ENCODE measurements at regions not wholly inside any gene's neighbourhood (a gene's known extent, or its start where the extent isn't known, plus 50 kb on each side); places are given as distances from the start of the nearest gene placed in this dataset.

- TF ChIP-seq CTCF (IDR thresholded peaks at IDR 0.05; ENCODE audit: partially characterized antibody, unreplicated experiment): no peak
- no peak overlapping the region for H3K27ac Mint-ChIP-seq (ENCODE audit: unreplicated experiment)
- no peaks in the 10 kb centered on the region for H3K36me3 Mint-ChIP-seq (ENCODE audit: unreplicated experiment)
- H3K27me3 Mint-ChIP-seq (ENCODE audit: unreplicated experiment): no peaks in the 10 kb centered on the region
- DNase-seq: no peak
- H3K9me3 Mint-ChIP-seq (ENCODE audit: unreplicated experiment): no peaks in the 10 kb centered on the region
- H3K4me3 Mint-ChIP-seq (ENCODE audit: unreplicated experiment): no peak overlapping the region
- no peaks in the 10 kb centered on the region for H3K4me1 Mint-ChIP-seq (ENCODE audit: low read depth, unreplicated experiment)
Observed at GRCh38 chr6:151682922-151683321, 124.6 kb upstream of the ESR1 start.

- no peak overlapping the region for H3K27ac Mint-ChIP-seq (ENCODE audit: unreplicated experiment)
- H3K36me3 Mint-ChIP-seq (ENCODE audit: unreplicated experiment): no peaks in the 10 kb centered on the region
- no peak for DNase-seq
- H3K4me1 Mint-ChIP-seq (ENCODE audit: low read depth, unreplicated experiment): no peaks in the 10 kb centered on the region
- no peaks in the 10 kb centered on the region for H3K9me3 Mint-ChIP-seq (ENCODE audit: unreplicated experiment)
- TF ChIP-seq CTCF (IDR thresholded peaks at IDR 0.05; ENCODE audit: partially characterized antibody, unreplicated experiment): no peak
- no peak overlapping the region for H3K4me3 Mint-ChIP-seq (ENCODE audit: unreplicated experiment)
- no peaks in the 10 kb centered on the region for H3K27me3 Mint-ChIP-seq (ENCODE audit: unreplicated experiment)
Observed at GRCh38 chr6:151683381-151683780, 124.1 kb upstream of the ESR1 start.

GRCh38 chr6:151689499-151690201 is 117.8 kb upstream of the ESR1 start:
- DNase-seq: no peak
- H3K4me1 Mint-ChIP-seq (ENCODE audit: low read depth, unreplicated experiment): no peaks in the 10 kb centered on the region
- no peaks in the 10 kb centered on the region for H3K27me3 Mint-ChIP-seq (ENCODE audit: unreplicated experiment)
- no peak overlapping the region for H3K27ac Mint-ChIP-seq (ENCODE audit: unreplicated experiment)
- TF ChIP-seq CTCF (IDR thresholded peaks at IDR 0.05; ENCODE audit: partially characterized antibody, unreplicated experiment): no peak
- no peaks in the 10 kb centered on the region for H3K36me3 Mint-ChIP-seq (ENCODE audit: unreplicated experiment)
- no peaks in the 10 kb centered on the region for H3K9me3 Mint-ChIP-seq (ENCODE audit: unreplicated experiment)
- H3K4me3 Mint-ChIP-seq (ENCODE audit: unreplicated experiment): no peak overlapping the region

- Mint-ChIP-seq H3K27ac (ENCODE audit: unreplicated experiment) (no peak overlapping the region), H3K4me3 (ENCODE audit: unreplicated experiment) (no peak overlapping the region), H3K36me3 (ENCODE audit: unreplicated experiment) (no peaks in the 10 kb centered on the region), H3K9me3 (ENCODE audit: unreplicated experiment) (no peaks in the 10 kb centered on the region), H3K27me3 (ENCODE audit: unreplicated experiment) (no peaks in the 10 kb centered on the region), H3K4me1 (ENCODE audit: low read depth, unreplicated experiment) (no peaks in the 10 kb centered on the region)
- no peak for DNase-seq
- TF ChIP-seq CTCF (IDR thresholded peaks at IDR 0.05; ENCODE audit: partially characterized antibody, unreplicated experiment): no peak
Observed at GRCh38 chr6:151690303-151690702, 117.2 kb upstream of the ESR1 start.

- H3K36me3 Mint-ChIP-seq (ENCODE audit: unreplicated experiment): no peaks in the 10 kb centered on the region
- no peaks in the 10 kb centered on the region for H3K9me3 Mint-ChIP-seq (ENCODE audit: unreplicated experiment)
- no peaks in the 10 kb centered on the region for H3K4me1 Mint-ChIP-seq (ENCODE audit: low read depth, unreplicated experiment)
- no peak overlapping the region for H3K4me3 Mint-ChIP-seq (ENCODE audit: unreplicated experiment)
- TF ChIP-seq CTCF (IDR thresholded peaks at IDR 0.05; ENCODE audit: partially characterized antibody, unreplicated experiment): no peak
- no peak for DNase-seq
- H3K27ac Mint-ChIP-seq (ENCODE audit: unreplicated experiment): no peak overlapping the region
- H3K27me3 Mint-ChIP-seq (ENCODE audit: unreplicated experiment): no peaks in the 10 kb centered on the region
Observed at GRCh38 chr6:151690768-151691562, 116.5 kb upstream of the ESR1 start.

All from glutamatergic neuron (in vitro differentiated cells).